Panc1 (cell line): ENCODE measurements at regions not wholly inside any gene's neighbourhood (a gene's known extent, or its start where the extent isn't known, plus 50 kb on each side); places are given as distances from the start of the nearest gene placed in this dataset.

Experiments used
- CTCF ChIP-seq: fragments of 450-650 bp; IDR thresholded peaks from 2 replicates; pipeline ENCODE4 v1.5.1; 2017; ENCODE audit warnings: mild to moderate bottlenecking
- POLR2AphosphoS5 ChIP-seq: IDR thresholded peaks from 2 replicates; pipeline ENCODE4 v1.6.1; 2012; ENCODE audit warnings: mild to moderate bottlenecking, low read depth, low read length, moderate library complexity
- REST ChIP-seq, 2 experiments: IDR thresholded peaks; 2 replicates each; pipeline ENCODE4 v1.6.1; 2011 to 2012; ENCODE audit warnings: low read depth in 2 of 2, control low read depth in 1 of 2, low read length in 1 of 2, mild to moderate bottlenecking in 1 of 2, moderate library complexity in 1 of 2; ENCODE audit not compliant: insufficient read depth in 1 of 2
- SIN3A ChIP-seq: IDR thresholded peaks from 2 replicates; pipeline ENCODE4 v1.6.1; 2012; ENCODE audit warnings: low read depth, mild to moderate bottlenecking, low read length, moderate library complexity, borderline replicate concordance; ENCODE audit not compliant: insufficient read depth
- TCF7L2 ChIP-seq: IDR thresholded peaks from 2 replicates; pipeline ENCODE4 v1.6.1; 2011; ENCODE audit warnings: mild to moderate bottlenecking, low read depth, low read length, inconsistent platforms

- TF ChIP-seq CTCF (no peak), POLR2AphosphoS5 (no peak), SIN3A (no peak), REST (IDR thresholded peaks at IDR 0.05; ENCODE audit: insufficient read depth in 1 of 2, low read depth in 2 of 2, low read length in 1 of 2) (no peak), TCF7L2 (no peak)
Measured at GRCh38 chr4:104930298-104930697, 216.4 kb upstream of the TET2 start.
